Endothelial cell of umbilical vein (primary cell): ENCODE measurements at regions not wholly inside any gene's neighbourhood (a gene's known extent, or its start where the extent isn't known, plus 50 kb on each side); places are given as distances from the start of the nearest gene placed in this dataset.

Experiments used
- BruUV-seq: library from RNA; stranded (reverse); fragments of 400-500 nt; replicated peaks from 2 replicates; lab custom pipeline; 2021; lab: Mats Ljungman, UMichigan
- CTCF ChIA-PET: fragments of 300-600, 350-600 bp; sonication (Branson Sonifier 250); formaldehyde crosslinking; loops from one replicate; lab custom pipeline; 2021; ENCODE audit warnings: antibody characterized with exemption, inconsistent platforms; lab: Charles Lee
- POLR2A ChIA-PET: fragments of 300-600, 350-600 bp; sonication (Branson Sonifier 250); formaldehyde crosslinking; loops from one replicate; lab custom pipeline; 2021; ENCODE audit warnings: antibody characterized with exemption, inconsistent platforms; lab: Charles Lee
- DNase-seq: peaks from one replicate; pipeline ENCODE4 v3.0.0-alpha.2; 2011; ENCODE audit warnings: low read depth, low spot score
- FAIRE-seq: peaks from 2 replicates; lab custom pipeline; 2011; peaks lifted over from hg19 to GRCh38; lab: Jason Lieb, UNC
- H2AFZ ChIP-seq: 2 replicates; pipeline ENCODE4 v1.6.0; 2012; ENCODE audit warnings: low read depth, low read length, control low read depth, inconsistent platforms
- H3K27ac ChIP-seq: 2 replicates; pipeline ENCODE4 v1.5.1; 2011; ENCODE audit warnings: low read depth, mild to moderate bottlenecking, control low read depth, low read length, moderate library complexity; ENCODE audit not compliant: insufficient read depth
- H3K27me3 ChIP-seq, 2 experiments: 2 replicates each; pipeline versions ENCODE4 v1.6.0 to v1.6.1; 2011; ENCODE audit warnings: low read length in 2 of 2, mixed read lengths in 1 of 2; ENCODE audit not compliant: control insufficient read depth in 2 of 2, insufficient read depth in 2 of 2
- H3K36me3 ChIP-seq, 2 experiments: 2 replicates in 1 of 2; 3 replicates in 1 of 2; pipeline ENCODE4 v1.5.1; 2011; ENCODE audit warnings: low read length in 2 of 2, mild to moderate bottlenecking in 1 of 2, moderate library complexity in 1 of 2; ENCODE audit not compliant: control insufficient read depth in 2 of 2, insufficient read depth in 2 of 2; ENCODE audit errors: extremely low read depth in 1 of 2
- H3K4me1 ChIP-seq: 3 replicates; pipeline ENCODE4 v1.5.1; 2011; ENCODE audit warnings: mild to moderate bottlenecking, low read length; ENCODE audit not compliant: control insufficient read depth, insufficient read depth; ENCODE audit errors: extremely low read depth
- H3K4me2 ChIP-seq: 2 replicates; pipeline ENCODE4 v1.6.1; 2011; ENCODE audit warnings: low read length, control low read depth, mixed read lengths; ENCODE audit not compliant: insufficient read depth
- H3K4me3 ChIP-seq, 3 experiments: fragments of 200-600 bp in 1 of 3; sonication (generic), shearing (Covaris generic) in 1 of 3; replicated peaks in 1 of 3; 2 replicates each; pipeline ENCODE4 v1.5.1; 2011 to 2016; ENCODE audit warnings: control low read depth in 3 of 3, low read length in 3 of 3, mild to moderate bottlenecking in 2 of 3, inconsistent platforms in 1 of 3, low read depth in 1 of 3, moderate library complexity in 1 of 3; ENCODE audit not compliant: insufficient read depth in 1 of 3
- H3K79me2 ChIP-seq: 2 replicates; pipeline ENCODE4 v1.6.0; 2012; ENCODE audit warnings: low read length, inconsistent platforms; ENCODE audit not compliant: control insufficient read depth, insufficient read depth
- H3K9ac ChIP-seq: replicated peaks from 2 replicates; pipeline ENCODE3; 2011; ENCODE audit warnings: low read length, control low read depth; ENCODE audit not compliant: insufficient read depth; ENCODE audit errors: extremely low read depth
- H3K9me1 ChIP-seq: replicated peaks from 3 replicates; pipeline ENCODE4 v1.6.0; 2011; ENCODE audit warnings: mild to moderate bottlenecking, low read length; ENCODE audit not compliant: control insufficient read depth, insufficient read depth; ENCODE audit errors: extremely low read depth
- H3K9me3 ChIP-seq: replicated peaks from 2 replicates; pipeline ENCODE4 v1.5.1; 2012; ENCODE audit warnings: low read length, inconsistent platforms; ENCODE audit not compliant: control insufficient read depth, insufficient read depth
- H4K20me1 ChIP-seq: replicated peaks from 2 replicates; pipeline ENCODE3; 2011; ENCODE audit warnings: mild to moderate bottlenecking, low read length; ENCODE audit not compliant: control insufficient read depth, insufficient read depth; ENCODE audit errors: extremely low read depth
- FOS ChIP-seq: IDR thresholded peaks from 2 replicates; pipeline ENCODE4 v1.6.1; 2011; ENCODE audit warnings: mild to moderate bottlenecking, low read length, moderate library complexity, borderline replicate concordance; ENCODE audit not compliant: insufficient read depth
- GATA2 ChIP-seq: IDR thresholded peaks from 2 replicates; pipeline ENCODE4 v1.7.0; 2011; ENCODE audit warnings: low read depth, mild to moderate bottlenecking, moderate library complexity, mixed read lengths, low read length; ENCODE audit not compliant: insufficient read length, insufficient read depth
- JUN ChIP-seq: IDR thresholded peaks from 2 replicates; pipeline ENCODE4 v1.6.1; 2011; ENCODE audit warnings: borderline replicate concordance, low read depth; ENCODE audit not compliant: insufficient read length, insufficient read depth
- MAX ChIP-seq: IDR thresholded peaks from 2 replicates; pipeline ENCODE4 v1.6.1; 2011; ENCODE audit not compliant: insufficient read depth, insufficient read length
- MYC ChIP-seq: IDR thresholded peaks from one replicate; pipeline ENCODE4 v1.6.1; 2011; ENCODE audit warnings: mild to moderate bottlenecking, low read depth, low read length
- POLR2A ChIP-seq: IDR thresholded peaks from 2 replicates; pipeline ENCODE4 v1.6.1; 2012; ENCODE audit warnings: low read depth, mild to moderate bottlenecking, control low read depth, low read length
- POLR2AphosphoS5 ChIP-seq: IDR thresholded peaks from 2 replicates; pipeline ENCODE4 v1.6.1; 2012; ENCODE audit warnings: low read depth, mild to moderate bottlenecking, control low read depth, low read length, moderate library complexity; ENCODE audit not compliant: insufficient read depth
- dilution Hi-C: fragments of 300-500 bp; cut with MboI; formaldehyde crosslinking; loops from one replicate; pipeline ENCODE4 v1.15.0; 2019; ENCODE audit warnings: low sequenced_read_pairs; ENCODE audit not compliant: extremely low pct_ligation_motif_present
- intact Hi-C: fragments of 100-400 bp; cut with micrococcal nuclease; formaldehyde crosslinking; loops from one replicate; pipeline ENCODE4 v1.10.0; 2022

- Histone ChIP-seq H4K20me1 (no peaks in the 10 kb centered on the region), H3K36me3 (no peaks in the 10 kb centered on the region), H2AFZ (no peak overlapping the region), H3K27ac (no peak overlapping the region), H3K4me2 (no peak overlapping the region), H3K79me2 (no peaks in the 10 kb centered on the region), H3K9ac (no peak overlapping the region), H3K4me1 (no peaks in the 10 kb centered on the region), H3K4me3 (no peak overlapping the region), H3K27me3 (no peaks in the 10 kb centered on the region), H3K9me1 (no peaks in the 10 kb centered on the region), H3K9me3 (peaks cover 4% of the 10 kb centered on the region)
- no peak for DNase-seq
- ChIA-PET CTCF (no interaction called here), POLR2A (no interaction called here)
- dilution Hi-C loops (no loop called here), intact Hi-C loops (no loop called here)
- BruUV-seq = no TSS peak
- FAIRE-seq = no peak
- no peak for TF ChIP-seq GATA2
- TF ChIP-seq POLR2A = no peak
- TF ChIP-seq FOS = no peak
- TF ChIP-seq JUN = no peak
- no peak for TF ChIP-seq POLR2AphosphoS5
- no peak for TF ChIP-seq MAX
- no peak for TF ChIP-seq MYC
Observed at GRCh38 chr15:53036641-53037040, 246.5 kb upstream of the ONECUT1 start.

GRCh38 chr15:53034767-53035245 is 244.7 kb upstream of the ONECUT1 start:
- DNase-seq = no peak
- Histone ChIP-seq H3K27me3 (no peaks in the 10 kb centered on the region), H3K27ac (no peak overlapping the region), H3K36me3 (no peaks in the 10 kb centered on the region), H3K79me2 (no peaks in the 10 kb centered on the region), H3K9ac (no peak overlapping the region), H3K4me2 (no peak overlapping the region), H3K4me1 (no peaks in the 10 kb centered on the region), H2AFZ (no peak overlapping the region), H3K9me1 (no peaks in the 10 kb centered on the region), H3K4me3 (no peak overlapping the region), H4K20me1 (no peaks in the 10 kb centered on the region), H3K9me3 (peaks cover 5% of the 10 kb centered on the region)
- POLR2A ChIA-PET = no interaction called here
- intact Hi-C loops = no loop called here
- no peak for FAIRE-seq
- dilution Hi-C loops = no loop called here
- CTCF ChIA-PET = no interaction called here
- no TSS peak for BruUV-seq
- TF ChIP-seq GATA2 = no peak
- TF ChIP-seq MYC = no peak
- no peak for TF ChIP-seq FOS
- TF ChIP-seq JUN = no peak
- no peak for TF ChIP-seq MAX
